IPS-20b (cell line): ENCODE measurements at regions not wholly inside any gene's neighbourhood (a gene's known extent, or its start where the extent isn't known, plus 50 kb on each side); places are given as distances from the start of the nearest gene placed in this dataset.
"Not testable (repeated sequence)": the region's sequence is repeated elsewhere in the genome, so short reads cannot be mapped to it uniquely, and the experiment has no call there.

Source experiments
- H3K27ac ChIP-seq: one replicate; pipeline ENCODE4 v1.5.1; 2013; ENCODE audit warnings: low read length
- H3K27me3 ChIP-seq: 2 replicates; pipeline ENCODE4 v1.6.1; 2013; ENCODE audit warnings: mild to moderate bottlenecking, low read length, inconsistent platforms; ENCODE audit not compliant: insufficient read depth
- H3K36me3 ChIP-seq: 2 replicates; pipeline ENCODE4 v1.6.1; 2013; ENCODE audit warnings: low read depth, mild to moderate bottlenecking, inconsistent platforms, low read length, moderate library complexity; ENCODE audit not compliant: insufficient read depth
- H3K4me1 ChIP-seq: 2 replicates; pipeline ENCODE4 v1.6.1; 2013; ENCODE audit warnings: mild to moderate bottlenecking, control low read depth, inconsistent platforms, low read length, moderate library complexity; ENCODE audit not compliant: insufficient read depth
- H3K4me3 ChIP-seq: 2 replicates; pipeline ENCODE4 v1.5.1; 2013; ENCODE audit warnings: mild to moderate bottlenecking, low read length, inconsistent platforms
- H3K9ac ChIP-seq: 2 replicates; pipeline ENCODE4 v1.6.1; 2013; ENCODE audit warnings: low read depth, mild to moderate bottlenecking, inconsistent platforms, low read length, moderate library complexity
- H3K9me3 ChIP-seq: 2 replicates; pipeline ENCODE4 v1.6.1; 2013; ENCODE audit warnings: mild to moderate bottlenecking, low read depth, low read length, inconsistent platforms; ENCODE audit not compliant: insufficient read depth

DNA sequence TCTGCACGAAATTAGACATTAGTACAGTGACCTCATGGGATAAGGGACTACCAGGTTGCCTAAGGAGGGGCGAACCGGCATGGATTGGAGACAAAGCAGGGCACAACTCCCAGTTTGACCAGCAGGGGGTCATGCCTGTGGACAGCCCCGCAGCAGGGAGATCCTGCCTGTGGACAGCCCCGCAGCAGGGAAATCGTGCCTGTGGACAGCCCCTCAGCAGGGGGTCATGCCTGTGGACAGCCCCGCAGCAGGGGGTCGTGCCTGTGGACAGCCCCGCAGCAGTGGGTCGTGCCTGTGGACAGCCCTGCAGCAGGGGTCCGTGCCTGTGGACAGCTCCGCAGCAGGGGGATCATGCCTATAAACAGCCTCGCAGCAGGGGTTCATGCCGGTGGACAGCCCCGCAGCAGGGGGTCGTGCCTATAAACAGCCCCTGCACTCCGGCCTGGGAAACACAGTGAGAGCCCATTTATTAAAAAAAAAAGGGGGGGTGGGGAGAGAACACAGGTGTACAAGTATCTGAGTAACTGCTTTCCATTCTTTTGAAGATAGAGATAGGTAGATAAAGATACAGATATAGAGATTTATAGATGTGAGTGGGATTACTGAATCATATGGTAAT, 176.5 kb downstream of the FOXD4L6 start:
- H3K36me3 ChIP-seq, H3K4me3 ChIP-seq, H3K27me3 ChIP-seq, H3K27ac ChIP-seq, H3K9me3 ChIP-seq, H3K9ac ChIP-seq, H3K4me1 ChIP-seq: not testable (repeated sequence)

DNA sequence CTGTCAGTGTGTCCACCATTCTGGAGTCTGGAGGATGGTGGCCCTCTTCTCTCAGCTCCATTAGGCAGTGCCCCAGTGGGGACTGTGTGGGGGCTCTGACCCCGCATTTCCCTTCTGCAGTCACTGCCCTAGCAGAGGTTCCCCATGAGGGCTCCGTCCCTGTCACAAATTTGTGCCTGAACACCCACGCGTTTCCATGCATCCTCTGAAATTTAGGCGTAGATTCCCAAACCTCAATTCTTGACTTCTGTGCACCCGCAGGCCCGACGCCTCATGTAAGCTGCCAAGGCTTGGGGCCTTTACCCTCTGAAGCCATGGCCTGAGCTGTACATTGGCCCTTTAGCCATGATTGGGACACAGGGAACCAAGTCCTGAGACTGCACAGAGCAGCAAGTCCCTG, 182.3 kb downstream of the FOXD4L6 start:
- not testable (repeated sequence) for H3K27ac ChIP-seq

DNA sequence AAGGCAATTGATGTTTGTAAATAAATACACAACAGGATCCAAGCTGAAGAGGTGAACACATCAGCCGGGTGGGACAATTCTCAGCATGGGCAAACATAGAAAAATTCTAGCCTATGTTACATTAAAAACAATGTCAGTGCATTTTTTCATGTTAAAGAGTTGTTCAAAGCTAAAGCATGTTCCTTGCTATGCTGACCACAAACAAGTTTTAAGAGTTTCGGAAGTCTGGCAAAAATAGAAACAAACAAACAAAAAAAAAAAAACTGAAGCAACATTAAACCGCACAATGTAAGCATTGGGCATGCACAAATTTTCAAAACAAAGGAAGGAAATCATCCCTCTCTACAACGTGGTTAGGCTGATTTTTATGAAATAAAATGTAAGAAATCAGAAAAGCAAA, 185.8 kb downstream of the FOXD4L6 start:
- not testable (repeated sequence) for H3K27me3 ChIP-seq, H3K4me3 ChIP-seq, H3K4me1 ChIP-seq, H3K27ac ChIP-seq, H3K9me3 ChIP-seq, H3K9ac ChIP-seq, H3K36me3 ChIP-seq

More for the DNA sequence above, 182.3 kb downstream of the FOXD4L6 start:
- not testable (repeated sequence) for H3K9ac ChIP-seq, H3K4me3 ChIP-seq, H3K36me3 ChIP-seq, H3K4me1 ChIP-seq, H3K9me3 ChIP-seq, H3K27me3 ChIP-seq

DNA sequence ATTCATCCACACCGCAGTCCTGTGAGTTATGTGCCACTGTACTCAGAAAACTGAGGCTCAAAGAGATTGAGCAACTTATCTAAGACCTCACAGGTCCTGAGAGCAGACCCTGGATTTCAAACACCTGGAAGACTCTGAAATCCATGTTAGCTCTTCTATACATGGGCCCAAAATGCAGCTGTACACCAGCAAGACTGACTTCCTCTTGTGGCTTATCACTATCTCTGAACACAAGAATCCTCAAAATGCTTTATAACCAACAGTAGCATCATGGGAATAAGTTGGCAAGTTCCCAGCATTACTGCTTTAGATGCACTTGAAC, 188.6 kb downstream of the FOXD4L6 start:
- not testable (repeated sequence) for H3K4me1 ChIP-seq, H3K4me3 ChIP-seq, H3K36me3 ChIP-seq, H3K9ac ChIP-seq, H3K27ac ChIP-seq, H3K9me3 ChIP-seq, H3K27me3 ChIP-seq

DNA sequence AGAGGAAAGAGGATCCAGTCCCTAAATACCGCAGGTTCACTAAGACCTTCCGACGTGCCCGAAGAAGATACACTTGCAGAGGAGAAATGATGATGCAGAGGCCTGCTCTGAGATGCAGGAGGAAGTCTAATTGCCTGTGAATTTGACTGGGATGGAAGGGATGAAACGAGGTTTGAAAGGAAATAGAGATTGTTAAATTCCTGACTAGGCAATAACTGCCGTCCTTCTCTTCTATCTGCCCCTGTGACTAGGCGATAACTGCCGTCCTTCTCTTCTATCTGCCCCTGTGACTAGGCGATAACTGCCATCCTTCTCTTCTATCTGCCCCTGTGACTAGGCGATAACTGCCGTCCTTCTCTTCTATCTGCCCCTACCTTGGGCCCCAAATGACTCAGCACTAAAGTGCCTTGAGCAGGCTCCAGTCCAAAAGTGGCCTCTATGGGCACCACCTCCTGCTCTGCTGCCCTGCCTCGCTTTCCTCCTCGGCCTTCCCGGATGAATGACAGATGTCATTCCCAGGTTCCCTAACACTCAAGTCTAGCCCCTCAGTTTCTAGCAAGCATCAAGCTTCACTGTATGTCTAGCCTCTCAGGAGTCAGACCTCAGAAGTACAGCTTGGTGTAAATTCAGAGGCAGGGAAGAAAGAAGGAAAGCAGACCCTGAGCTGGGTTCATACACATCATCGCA, 189.1 kb downstream of the FOXD4L6 start:
- H3K4me3 ChIP-seq, H3K4me1 ChIP-seq: not testable (repeated sequence)

DNA sequence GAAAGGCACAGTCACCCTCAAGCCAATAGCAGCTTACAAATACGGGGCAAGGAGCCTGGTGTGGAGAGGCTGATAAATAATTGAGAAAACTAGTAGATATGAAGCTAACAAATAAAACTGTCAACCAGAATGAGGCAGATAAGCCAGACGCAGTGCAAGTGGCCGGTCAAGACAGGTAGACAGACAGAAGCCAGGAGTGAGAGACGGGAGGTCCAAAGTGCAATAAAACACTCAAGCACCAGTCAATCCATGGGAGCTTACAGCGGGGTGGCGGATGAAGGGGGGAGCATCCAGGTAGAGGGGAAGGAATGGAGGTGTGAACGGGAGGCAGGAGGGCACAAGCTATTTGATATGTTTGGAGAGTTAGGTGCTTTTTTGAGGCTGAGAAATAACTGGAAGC, 193.1 kb downstream of the FOXD4L6 start:
- Histone ChIP-seq H3K9me3 (peaks cover 23% of the 10 kb centered on the region; the same call in 1 of the 2 replicates), H3K27me3 (no peaks in the 10 kb centered on the region), H3K4me1 (no peaks in the 10 kb centered on the region), H3K4me3 (no peak overlapping the region), H3K27ac (no peak overlapping the region), H3K9ac (no peak overlapping the region), H3K36me3 (no peaks in the 10 kb centered on the region)

More for the DNA sequence above, 189.1 kb downstream of the FOXD4L6 start:
- not testable (repeated sequence) for H3K27ac ChIP-seq, H3K27me3 ChIP-seq, H3K9ac ChIP-seq, H3K9me3 ChIP-seq, H3K36me3 ChIP-seq

DNA sequence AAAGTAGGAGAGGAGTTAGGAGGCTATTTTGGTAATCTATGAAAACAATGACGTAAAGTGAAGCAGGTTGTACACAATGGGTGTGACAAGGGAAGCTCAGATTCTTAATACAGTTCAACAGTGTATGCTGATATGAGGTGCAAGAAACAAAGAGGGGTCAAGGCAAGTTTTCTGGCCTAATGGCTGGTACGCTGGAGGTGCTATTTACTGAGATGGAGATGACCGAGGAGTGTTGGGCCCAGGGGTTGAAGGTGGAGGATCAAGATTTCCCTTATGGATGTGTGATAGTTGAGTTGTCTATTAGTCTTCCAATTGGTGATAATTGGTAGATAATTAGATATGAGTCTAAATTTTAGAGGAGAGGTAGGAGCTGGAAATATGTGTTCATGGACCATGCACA, 194.0 kb downstream of the FOXD4L6 start:
- H3K9ac ChIP-seq, H3K36me3 ChIP-seq, H3K4me3 ChIP-seq, H3K27ac ChIP-seq, H3K27me3 ChIP-seq, H3K4me1 ChIP-seq: not testable (repeated sequence)
- peaks cover 32% of the 10 kb centered on the region; the same call in 1 of the 2 replicates for H3K9me3 ChIP-seq

DNA sequence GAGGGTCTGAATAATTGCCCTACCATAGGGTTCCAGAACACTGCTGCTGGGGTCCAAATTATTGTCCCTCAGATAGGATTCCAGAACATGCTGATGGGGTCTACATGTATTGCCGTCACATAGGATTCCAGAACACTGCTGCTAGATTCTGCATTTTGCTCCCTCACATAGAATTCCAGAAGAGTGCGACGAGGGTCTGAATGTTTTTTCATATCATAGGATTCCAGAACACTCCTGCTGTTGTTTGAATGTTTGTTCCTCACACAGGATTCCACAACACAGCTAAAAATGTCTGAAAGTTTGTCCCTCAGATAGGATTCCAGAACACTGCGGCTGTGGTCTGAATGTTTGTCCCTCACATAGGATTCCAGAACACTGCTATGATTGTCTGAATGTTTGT, 198.1 kb downstream of the FOXD4L6 start:
- H3K27me3 ChIP-seq, result peaks cover 20% of the 10 kb centered on the region; the same call in 1 of the 2 replicates
- H3K9me3 ChIP-seq, result peaks cover 67% of the 10 kb centered on the region
- H3K9ac ChIP-seq, H3K27ac ChIP-seq, H3K4me3 ChIP-seq, H3K36me3 ChIP-seq, H3K4me1 ChIP-seq: not testable (repeated sequence)

DNA sequence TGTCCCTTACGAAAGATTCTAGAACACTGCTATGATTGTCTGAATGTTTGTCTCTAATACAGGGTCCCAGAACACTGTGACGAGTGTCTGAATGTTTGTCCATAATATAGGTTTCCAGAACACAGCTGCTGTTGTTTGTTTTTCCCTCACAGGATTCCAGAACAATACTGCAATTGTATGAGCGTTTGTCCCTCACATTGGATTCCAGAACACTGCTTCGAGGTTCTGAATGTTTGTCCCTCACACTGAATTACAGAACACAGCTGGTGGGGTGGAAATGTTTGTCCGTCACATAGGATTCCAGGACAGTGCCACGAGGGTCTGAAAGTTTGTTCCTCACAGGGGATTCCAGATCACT, 199.0 kb downstream of the FOXD4L6 start:
- H3K27ac ChIP-seq, H3K4me3 ChIP-seq, H3K36me3 ChIP-seq, H3K9ac ChIP-seq, H3K4me1 ChIP-seq: not testable (repeated sequence)
- Histone ChIP-seq H3K27me3 (peaks cover 22% of the 10 kb centered on the region; the same call in 1 of the 2 replicates), H3K9me3 (peaks cover 73% of the 10 kb centered on the region)

DNA sequence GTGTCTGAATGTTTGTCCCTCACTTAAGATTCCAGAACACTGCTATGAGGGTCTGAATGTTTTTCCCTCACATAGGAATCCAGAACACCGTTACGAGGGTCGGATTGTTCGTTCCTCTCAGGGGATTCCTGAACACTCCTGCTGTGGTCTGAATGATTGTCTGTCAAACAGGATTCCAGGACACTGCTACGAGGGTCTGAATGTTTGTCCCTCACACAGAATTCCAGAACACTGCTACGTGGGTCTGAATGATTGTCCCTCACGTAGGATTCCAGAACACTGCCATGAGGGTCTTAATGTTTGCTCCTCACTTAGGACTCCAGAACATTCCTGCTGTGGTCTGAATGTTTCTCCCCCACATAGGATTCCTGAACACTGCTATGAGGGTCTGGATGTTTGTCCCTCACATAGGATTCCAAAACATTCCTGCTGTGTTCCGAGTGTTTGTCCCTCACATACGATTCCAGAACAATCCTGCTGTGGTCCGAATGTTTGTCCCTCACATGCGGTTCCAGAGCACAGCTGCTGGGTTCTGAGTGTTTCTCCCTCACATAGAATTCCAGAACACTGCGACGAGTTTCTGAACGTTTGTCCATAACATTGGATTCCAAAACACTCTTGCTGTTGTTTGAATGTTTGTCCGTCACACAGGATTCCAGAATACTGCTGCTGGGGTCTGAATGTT, 199.5 kb downstream of the FOXD4L6 start:
- H3K4me1 ChIP-seq, result no peaks in the 10 kb centered on the region
- H3K27me3 ChIP-seq, result peaks cover 22% of the 10 kb centered on the region; the same call in 1 of the 2 replicates
- no peak overlapping the region for H3K9ac ChIP-seq
- peaks cover 74% of the 10 kb centered on the region for H3K9me3 ChIP-seq
- no peak overlapping the region for H3K27ac ChIP-seq
- no peaks in the 10 kb centered on the region for H3K36me3 ChIP-seq
- H3K4me3 ChIP-seq, result no peak overlapping the region

DNA sequence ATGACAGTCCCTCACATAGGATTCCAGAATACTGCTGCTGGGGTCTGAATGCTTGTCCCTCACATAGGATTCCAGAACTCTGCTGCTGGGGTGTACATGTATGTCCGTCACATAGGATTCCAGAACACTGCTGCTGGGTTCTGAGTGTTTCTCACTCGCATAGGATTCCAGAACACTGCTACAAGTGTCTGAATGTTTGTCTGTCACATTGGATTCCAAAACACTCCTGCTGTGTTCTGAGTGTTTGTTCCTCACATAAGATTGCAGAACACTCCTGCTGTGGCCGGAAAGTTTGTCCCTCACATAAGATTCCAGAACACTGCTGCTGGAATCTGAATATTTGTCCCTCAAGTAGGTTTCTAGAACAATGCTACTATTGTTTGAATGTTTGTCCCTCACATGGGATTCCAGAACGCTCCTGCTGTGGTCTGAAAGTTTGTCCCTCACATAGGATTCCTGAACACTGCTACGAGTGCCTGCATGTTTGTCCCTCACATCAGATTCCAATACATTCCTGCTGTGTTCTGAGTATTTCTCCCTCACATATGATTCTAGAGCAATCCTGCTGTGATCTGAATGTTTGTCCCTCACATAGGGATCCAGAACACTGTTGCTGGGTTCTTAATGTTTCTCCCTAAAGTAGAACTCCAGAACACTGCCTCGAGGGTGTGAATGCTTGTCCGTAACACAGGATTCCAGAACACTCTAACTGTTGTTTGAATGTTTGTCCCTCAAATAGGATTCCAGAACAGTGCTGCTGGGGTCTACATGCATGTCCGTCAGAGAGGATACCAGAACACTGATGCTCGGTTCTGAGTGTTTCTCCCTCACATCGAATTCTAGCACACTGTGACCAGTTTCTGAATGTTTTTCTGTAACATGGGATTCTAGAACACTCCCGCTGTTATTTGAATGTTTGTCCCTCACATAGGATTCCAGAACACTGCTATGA, 200.4 kb downstream of the FOXD4L6 start:
- Histone ChIP-seq H3K9ac (no peak overlapping the region), H3K27ac (no peak overlapping the region), H3K4me1 (no peaks in the 10 kb centered on the region), H3K27me3 (peaks cover 22% of the 10 kb centered on the region; the same call in 1 of the 2 replicates), H3K36me3 (no peaks in the 10 kb centered on the region), H3K9me3 (peaks cover 82% of the 10 kb centered on the region), H3K4me3 (no peak overlapping the region)
